ENCODE measurements at regions not wholly inside any gene's neighbourhood (a gene's known extent, or its start where the extent isn't known, plus 50 kb on each side); places are given as distances from the start of the nearest gene placed in this dataset.

DNA sequence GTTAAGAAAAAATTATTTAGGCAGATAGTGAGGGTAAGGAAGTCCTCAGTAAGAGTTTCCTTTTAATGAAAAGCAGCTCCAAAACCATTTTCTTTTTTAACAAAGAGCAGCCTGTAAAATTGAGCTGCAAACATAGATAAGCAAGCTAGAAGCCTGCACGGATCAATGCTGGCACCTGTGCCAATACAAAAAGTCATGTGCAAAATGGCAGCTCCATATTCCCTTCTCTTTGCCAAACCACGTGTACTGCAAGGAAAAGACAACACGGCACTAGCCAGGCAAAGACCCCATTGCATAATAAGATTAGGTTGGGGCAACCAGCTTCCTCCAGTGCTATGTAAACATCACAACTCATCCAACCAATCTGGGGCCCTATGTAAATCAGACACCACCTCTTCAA lies 268.4 kb upstream of the INTU start:
- no peak for TF ChIP-seq EZH2 (IDR thresholded peaks at IDR 0.05; ENCODE audit: insufficient read depth, low read length)
- TF ChIP-seq, protein P1, sequence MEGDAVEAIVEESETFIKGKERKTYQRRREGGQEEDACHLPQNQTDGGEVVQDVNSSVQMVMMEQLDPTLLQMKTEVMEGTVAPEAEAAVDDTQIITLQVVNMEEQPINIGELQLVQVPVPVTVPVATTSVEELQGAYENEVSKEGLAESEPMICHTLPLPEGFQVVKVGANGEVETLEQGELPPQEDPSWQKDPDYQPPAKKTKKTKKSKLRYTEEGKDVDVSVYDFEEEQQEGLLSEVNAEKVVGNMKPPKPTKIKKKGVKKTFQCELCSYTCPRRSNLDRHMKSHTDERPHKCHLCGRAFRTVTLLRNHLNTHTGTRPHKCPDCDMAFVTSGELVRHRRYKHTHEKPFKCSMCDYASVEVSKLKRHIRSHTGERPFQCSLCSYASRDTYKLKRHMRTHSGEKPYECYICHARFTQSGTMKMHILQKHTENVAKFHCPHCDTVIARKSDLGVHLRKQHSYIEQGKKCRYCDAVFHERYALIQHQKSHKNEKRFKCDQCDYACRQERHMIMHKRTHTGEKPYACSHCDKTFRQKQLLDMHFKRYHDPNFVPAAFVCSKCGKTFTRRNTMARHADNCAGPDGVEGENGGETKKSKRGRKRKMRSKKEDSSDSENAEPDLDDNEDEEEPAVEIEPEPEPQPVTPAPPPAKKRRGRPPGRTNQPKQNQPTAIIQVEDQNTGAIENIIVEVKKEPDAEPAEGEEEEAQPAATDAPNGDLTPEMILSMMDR (IDR thresholded peaks at IDR 0.05; ENCODE audit: insufficient read depth, low read depth, low read length) = no peak
- FAIRE-seq (no peak), DNase-seq (ENCODE audit: low read depth) (no peak)
- Histone ChIP-seq H3K79me2 (ENCODE audit: insufficient read depth, low read length) (no peaks in the 10 kb centered on the region), H3K27ac (ENCODE audit: low read depth, low read length) (no peak overlapping the region), H3K36me3 (ENCODE audit: insufficient read depth, low read length) (no peaks in the 10 kb centered on the region), H2AFZ (ENCODE audit: low read depth, low read length) (no peak overlapping the region), H3K4me2 (ENCODE audit: low read length) (no peak overlapping the region), H3K9me3 (ENCODE audit: insufficient read depth, low read depth, low read length) (no peaks in the 10 kb centered on the region), H3K27me3 (ENCODE audit: insufficient read depth, low read length) (no peaks in the 10 kb centered on the region), H3K4me1 (ENCODE audit: insufficient read depth, low read length) (no peaks in the 10 kb centered on the region), H3K9ac (ENCODE audit: low read length) (no peak overlapping the region), H4K20me1 (ENCODE audit: insufficient read depth, low read length) (no peaks in the 10 kb centered on the region), H3K4me3 (ENCODE audit: insufficient read depth, low read depth, low read length) (no peak overlapping the region)
- H3K27ac Mint-ChIP-seq (ENCODE audit: unreplicated experiment) = no peak overlapping the region
- H3K9me3 Mint-ChIP-seq (ENCODE audit: unreplicated experiment) = peaks cover 2% of the 10 kb centered on the region
- no peak overlapping the region for H3K4me3 Mint-ChIP-seq (ENCODE audit: unreplicated experiment)
- no peaks in the 10 kb centered on the region for H3K4me1 Mint-ChIP-seq (ENCODE audit: low read depth, unreplicated experiment)
- H3K36me3 Mint-ChIP-seq (ENCODE audit: low read depth, unreplicated experiment) = no peaks in the 10 kb centered on the region
- H3K27me3 Mint-ChIP-seq (ENCODE audit: low read depth, unreplicated experiment) = no peaks in the 10 kb centered on the region

DNA sequence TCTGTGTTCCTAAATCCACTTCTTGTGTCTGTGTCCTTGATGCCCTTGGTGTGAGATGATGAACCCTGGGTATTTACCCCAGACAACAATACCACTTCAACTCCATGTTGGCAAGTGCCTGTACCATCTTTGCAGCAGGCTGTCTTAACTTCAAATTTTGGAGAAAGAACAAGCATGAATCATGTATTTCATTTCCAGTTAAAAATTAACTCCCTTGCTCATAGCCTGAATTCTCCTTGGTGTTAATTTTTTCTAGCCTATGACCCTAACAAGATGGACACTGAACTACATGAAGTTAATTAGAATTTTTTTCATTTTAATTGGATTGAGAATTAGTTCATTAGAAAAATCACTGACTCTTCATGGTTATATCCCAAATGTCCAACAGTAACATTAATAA lies 267.8 kb upstream of the INTU start:
- DNase-seq (ENCODE audit: low read depth) = no peak
- H3K79me2 ChIP-seq (ENCODE audit: insufficient read depth, low read length) = no peaks in the 10 kb centered on the region
- FAIRE-seq = no peak
- H3K4me1 ChIP-seq (ENCODE audit: insufficient read depth, low read length) = no peaks in the 10 kb centered on the region
- H3K9me3 Mint-ChIP-seq (ENCODE audit: unreplicated experiment) = peaks cover 2% of the 10 kb centered on the region
- no peaks in the 10 kb centered on the region for H3K27me3 ChIP-seq (ENCODE audit: insufficient read depth, low read length)
- no peak overlapping the region for H3K4me2 ChIP-seq (ENCODE audit: low read length)
- no peak overlapping the region for H3K9ac ChIP-seq (ENCODE audit: low read length)
- no peaks in the 10 kb centered on the region for H3K36me3 Mint-ChIP-seq (ENCODE audit: low read depth, unreplicated experiment)
- no peak overlapping the region for H3K27ac ChIP-seq (ENCODE audit: low read depth, low read length)
- H4K20me1 ChIP-seq (ENCODE audit: insufficient read depth, low read length) = no peaks in the 10 kb centered on the region
- no peak overlapping the region for H3K4me3 Mint-ChIP-seq (ENCODE audit: unreplicated experiment)
- H2AFZ ChIP-seq (ENCODE audit: low read depth, low read length) = no peak overlapping the region
- no peaks in the 10 kb centered on the region for H3K27me3 Mint-ChIP-seq (ENCODE audit: low read depth, unreplicated experiment)
- no peak overlapping the region for H3K27ac Mint-ChIP-seq (ENCODE audit: unreplicated experiment)
- no peaks in the 10 kb centered on the region for H3K9me3 ChIP-seq (ENCODE audit: insufficient read depth, low read depth, low read length)
- no peak overlapping the region for H3K4me3 ChIP-seq (ENCODE audit: insufficient read depth, low read depth, low read length)
- no peaks in the 10 kb centered on the region for H3K36me3 ChIP-seq (ENCODE audit: insufficient read depth, low read length)
- H3K4me1 Mint-ChIP-seq (ENCODE audit: low read depth, unreplicated experiment) = no peaks in the 10 kb centered on the region
- TF ChIP-seq, protein P1 (IDR thresholded peaks at IDR 0.05; ENCODE audit: insufficient read depth, low read depth, low read length) = no peak
- TF ChIP-seq EZH2 (IDR thresholded peaks at IDR 0.05; ENCODE audit: insufficient read depth, low read length) = no peak

DNA sequence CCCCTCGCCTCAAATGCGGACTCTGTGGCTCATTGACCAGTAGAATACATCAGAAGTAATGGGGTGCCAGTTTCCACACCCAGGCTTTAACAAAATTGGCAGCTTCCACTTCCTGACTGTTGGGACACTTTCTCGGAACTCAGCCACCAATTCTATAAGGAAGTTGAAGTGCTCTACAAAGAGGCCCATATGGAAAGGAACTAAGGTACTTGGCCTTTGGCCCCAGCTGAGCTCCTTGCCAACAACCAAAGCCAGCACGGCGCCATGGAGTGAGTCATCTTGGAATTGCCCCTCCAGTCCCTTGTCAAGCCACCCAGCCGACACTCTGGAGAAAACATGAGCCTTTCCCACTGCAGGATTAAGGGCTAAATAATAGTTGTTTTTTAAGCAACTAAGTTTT lies 262.2 kb upstream of the INTU start:
- FAIRE-seq (no peak), DNase-seq (ENCODE audit: low read depth) (peak; percentile 4)
- Histone ChIP-seq H3K36me3 (ENCODE audit: insufficient read depth, low read length) (no peaks in the 10 kb centered on the region), H3K9ac (ENCODE audit: low read length) (no peak overlapping the region), H3K27me3 (ENCODE audit: insufficient read depth, low read length) (no peaks in the 10 kb centered on the region), H4K20me1 (ENCODE audit: insufficient read depth, low read length) (no peaks in the 10 kb centered on the region), H3K4me2 (ENCODE audit: low read length) (no peak overlapping the region), H3K27ac (ENCODE audit: low read depth, low read length) (no peak overlapping the region), H3K9me3 (ENCODE audit: insufficient read depth, low read depth, low read length) (no peaks in the 10 kb centered on the region), H3K4me3 (ENCODE audit: insufficient read depth, low read depth, low read length) (no peak overlapping the region), H3K4me1 (ENCODE audit: insufficient read depth, low read length) (no peaks in the 10 kb centered on the region), H2AFZ (ENCODE audit: low read depth, low read length) (no peak overlapping the region), H3K79me2 (ENCODE audit: insufficient read depth, low read length) (no peaks in the 10 kb centered on the region)
- Mint-ChIP-seq H3K4me1 (ENCODE audit: low read depth, unreplicated experiment) (no peaks in the 10 kb centered on the region), H3K9me3 (ENCODE audit: unreplicated experiment) (no peaks in the 10 kb centered on the region), H3K27ac (ENCODE audit: unreplicated experiment) (no peak overlapping the region), H3K4me3 (ENCODE audit: unreplicated experiment) (no peak overlapping the region), H3K36me3 (ENCODE audit: low read depth, unreplicated experiment) (no peaks in the 10 kb centered on the region), H3K27me3 (ENCODE audit: low read depth, unreplicated experiment) (no peaks in the 10 kb centered on the region)
- TF ChIP-seq, protein P1 (IDR thresholded peaks at IDR 0.05; ENCODE audit: insufficient read depth, low read depth, low read length) = no peak
- no peak for TF ChIP-seq EZH2 (IDR thresholded peaks at IDR 0.05; ENCODE audit: insufficient read depth, low read length)
